Uterus (tissue), 3 donors: ENCODE measurements at regions not wholly inside any gene's neighbourhood (a gene's known extent, or its start where the extent isn't known, plus 50 kb on each side); places are given as distances from the start of the nearest gene placed in this dataset.

Source experiments
- DNase-seq, 2 donors: peaks; one replicate each; pipeline ENCODE4 v3.0.0-alpha.2; 2019 to 2020
- H3K27ac ChIP-seq, 2 donors: fragments of 200-600 bp; sonication (generic); 1 replicate in 1 of 2; 2 replicates in 1 of 2; pipeline ENCODE4 v1.5.1; 2016 to 2018
- H3K27me3 ChIP-seq, 2 donors: fragments of 200-600 bp; sonication (generic); one replicate each; pipeline ENCODE4 v1.5.1; 2018 to 2019; ENCODE audit warnings: control low read depth in 1 of 2
- H3K36me3 ChIP-seq, 2 donors: fragments of 200-600 bp; sonication (generic); one replicate each; pipeline ENCODE4 v1.5.1; 2019; ENCODE audit warnings: control low read depth in 1 of 2
- H3K4me1 ChIP-seq, 2 donors: fragments of 200-600 bp; sonication (generic); one replicate each; pipeline ENCODE4 v1.5.1; 2018 to 2019; ENCODE audit warnings: control low read depth in 1 of 2
- H3K4me3 ChIP-seq, 2 donors: fragments of 200-600 bp; sonication (generic); 1 replicate in 1 of 2; 2 replicates in 1 of 2; pipeline ENCODE4 v1.5.1; 2018 to 2019; ENCODE audit warnings: mild to moderate bottlenecking in 1 of 2
- H3K9me3 ChIP-seq, 2 donors: fragments of 200-600 bp; sonication (generic); one replicate each; pipeline ENCODE4 v1.5.1; 2019; ENCODE audit warnings: control low read depth in 1 of 2
- CTCF ChIP-seq, 4 experiments: fragments of 200-600 bp in 2 of 4; fragments of 450-650 bp in 2 of 4; sonication (generic) in 2 of 4; IDR thresholded peaks; one replicate each; pipeline ENCODE4 v1.5.1; 2016 to 2019; ENCODE audit warnings: antibody characterized with exemption in 4 of 4, mild to moderate bottlenecking in 2 of 4, moderate library complexity in 1 of 4
- POLR2A ChIP-seq, 2 donors: fragments of 450-650 bp; IDR thresholded peaks; one replicate each; pipeline ENCODE4 v1.6.1; 2016; ENCODE audit warnings: antibody characterized with exemption in 2 of 2, mild to moderate bottlenecking in 1 of 2, moderate library complexity in 1 of 2
- intact Hi-C: fragments of 100-400 bp; cut with DNase I; formaldehyde crosslinking; loops from one replicate; pipeline ENCODE4 v1.15.1; 2023; ENCODE audit warnings: low total_unique reads
- donor health status: DM: yes; HTN: yes; CAD: no.

GRCh38 chr16:79933603-79934002 lies 333.1 kb upstream of the MAF start:
- H3K4me1 ChIP-seq, result no peaks in the 10 kb centered on the region
- intact Hi-C loops, result no loop called here
- no peaks in the 10 kb centered on the region for H3K9me3 ChIP-seq
- no peak overlapping the region for H3K4me3 ChIP-seq
- H3K36me3 ChIP-seq, result no peaks in the 10 kb centered on the region
- no peak for TF ChIP-seq POLR2A (IDR thresholded peaks at IDR 0.05)
- TF ChIP-seq CTCF (IDR thresholded peaks at IDR 0.05), result no peak
- no peaks in the 10 kb centered on the region for H3K27me3 ChIP-seq
- no peak overlapping the region for H3K27ac ChIP-seq
- DNase-seq, result no peak

GRCh38 chr16:79932572-79932971 lies 332.0 kb upstream of the MAF start:
- Histone ChIP-seq H3K36me3 (no peaks in the 10 kb centered on the region), H3K4me1 (no peaks in the 10 kb centered on the region), H3K4me3 (no peak overlapping the region), H3K27ac (no peak overlapping the region), H3K9me3 (no peaks in the 10 kb centered on the region), H3K27me3 (no peaks in the 10 kb centered on the region)
- intact Hi-C loops, result no loop called here
- TF ChIP-seq CTCF (IDR thresholded peaks at IDR 0.05) (no peak), POLR2A (IDR thresholded peaks at IDR 0.05) (no peak)
- no peak for DNase-seq

GRCh38 chr16:79931721-79932120 lies 331.2 kb upstream of the MAF start:
- DNase-seq, result no peak
- Histone ChIP-seq H3K36me3 (no peaks in the 10 kb centered on the region), H3K27me3 (no peaks in the 10 kb centered on the region), H3K9me3 (no peaks in the 10 kb centered on the region), H3K4me3 (no peak overlapping the region), H3K27ac (no peak overlapping the region), H3K4me1 (no peaks in the 10 kb centered on the region)
- intact Hi-C loops, result no loop called here
- TF ChIP-seq CTCF (IDR thresholded peaks at IDR 0.05), result no peak
- no peak for TF ChIP-seq POLR2A (IDR thresholded peaks at IDR 0.05)

DNA sequence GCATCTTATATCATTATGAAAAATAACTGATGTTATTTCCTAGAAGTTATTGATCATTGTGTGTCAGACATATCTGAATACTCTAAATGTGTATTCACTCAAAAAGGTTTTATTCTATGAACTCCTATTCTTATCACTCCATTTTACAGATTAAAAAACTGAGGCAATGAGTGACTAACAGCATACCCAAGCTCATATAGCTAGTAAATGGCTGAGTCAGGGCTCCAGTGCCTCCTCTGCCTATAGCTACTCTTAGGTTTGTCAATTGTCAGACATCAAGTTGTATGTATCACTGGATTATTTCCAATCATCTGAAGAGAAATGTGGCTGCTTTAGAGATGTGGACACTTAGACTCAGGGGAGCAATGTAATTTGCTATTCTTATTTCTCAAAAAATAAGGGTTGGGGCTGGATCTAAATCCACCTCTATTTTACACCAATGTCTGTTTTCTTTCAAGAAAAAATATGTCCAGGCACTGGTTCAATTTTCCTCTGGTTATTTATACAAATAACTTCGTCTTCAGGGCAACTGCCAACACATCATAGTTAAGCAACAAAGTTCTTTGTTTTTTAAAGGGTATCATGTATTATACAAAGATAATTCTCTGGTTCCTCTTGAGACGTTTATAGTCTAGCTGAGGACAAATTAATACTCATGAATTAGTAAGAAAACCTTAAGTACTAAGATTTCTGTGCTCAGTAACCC lies 328.9 kb upstream of the MAF start:
- Histone ChIP-seq H3K27me3 (no peaks in the 10 kb centered on the region), H3K36me3 (no peaks in the 10 kb centered on the region), H3K9me3 (no peaks in the 10 kb centered on the region), H3K27ac (peak overlapping the region; percentile 63 to 73), H3K4me1 (no peaks in the 10 kb centered on the region), H3K4me3 (no peak overlapping the region)
- DNase-seq, result peak in 1 of 2 donors; percentile 30
- intact Hi-C loops, result no loop called here
- no peak for TF ChIP-seq POLR2A (IDR thresholded peaks at IDR 0.05)
- TF ChIP-seq CTCF (IDR thresholded peaks at IDR 0.05), result no peak

GRCh38 chr16:79928142-79928873 lies 327.8 kb upstream of the MAF start:
- DNase-seq, result peak; percentile 50 to 72
- no peak for TF ChIP-seq POLR2A (IDR thresholded peaks at IDR 0.05)
- no peak for TF ChIP-seq CTCF (IDR thresholded peaks at IDR 0.05)
- intact Hi-C loops, result no loop called here
- no peak overlapping the region for H3K4me3 ChIP-seq
- no peaks in the 10 kb centered on the region for H3K27me3 ChIP-seq
- H3K27ac ChIP-seq, result peak overlapping the region; percentile 63 to 73
- no peaks in the 10 kb centered on the region for H3K36me3 ChIP-seq
- no peaks in the 10 kb centered on the region for H3K9me3 ChIP-seq
- no peaks in the 10 kb centered on the region for H3K4me1 ChIP-seq
